K562 (cell line): ENCODE measurements at regions not wholly inside any gene's neighbourhood (a gene's known extent, or its start where the extent isn't known, plus 50 kb on each side); places are given as distances from the start of the nearest gene placed in this dataset.
"Not testable (repeated sequence)": the region's sequence is repeated elsewhere in the genome, so short reads cannot be mapped to it uniquely, and the experiment has no call there.

ENCODE experiments used
- ATAC-seq: fragments of 200-7000 bp; cut with Tn5 transposase; 3 replicates; pipeline ENCODE4 v1.9.1; 2020; ENCODE audit warnings: moderate library complexity
- BruUV-seq: library from RNA; stranded (reverse); fragments of 400-500 nt; replicated peaks from 2 replicates; lab custom pipeline; 2021; lab: Mats Ljungman, UMichigan
- CTCF ChIA-PET: fragments of 300-600 bp; formaldehyde crosslinking; extraction: SDS; loops from one replicate; lab custom pipeline; 2021; ENCODE audit warnings: low intra/inter-chr PET ratio; lab: Yijun Ruan, JAX
- POLR2A ChIA-PET: fragments of 300-600, 350-650 bp; sonication (Branson Sonifier 250); formaldehyde crosslinking; extraction: SDS; loops from one replicate; lab custom pipeline; 2021; ENCODE audit warnings: antibody characterized with exemption, inconsistent platforms; lab: Yijun Ruan, JAX
- DNase-seq, 4 experiments: peaks; one replicate each; pipeline versions ENCODE4 v3.0.0 to v3.0.0-alpha.2; 2011 to 2018; ENCODE audit warnings: low spot score in 3 of 4, mixed read lengths in 3 of 4; ENCODE audit errors: extremely low read depth in 1 of 4
- FAIRE-seq: peaks from 2 replicates; lab custom pipeline; 2011; peaks lifted over from hg19 to GRCh38; lab: Jason Lieb, UNC
- H2AFZ ChIP-seq: 2 replicates; pipeline ENCODE4 v1.6.0; 2011; ENCODE audit warnings: low read depth, low read length, control low read depth, inconsistent platforms
- H3K27ac ChIP-seq: fragments of 200-600 bp; 3 replicates; pipeline ENCODE4 v1.8.0; 2011; ENCODE audit warnings: low read depth, mild to moderate bottlenecking, control low read depth, inconsistent platforms, low read length, moderate library complexity, mixed read lengths; ENCODE audit errors: extremely low read depth
- H3K27me3 ChIP-seq, 2 experiments: fragments of 300-600 bp in 1 of 2; 2 replicates in 1 of 2; 3 replicates in 1 of 2; pipeline versions ENCODE4 v1.6.0 to v1.8.0; 2011; ENCODE audit warnings: inconsistent platforms in 2 of 2, low read length in 2 of 2, mild to moderate bottlenecking in 1 of 2, mixed read lengths in 1 of 2, moderate library complexity in 1 of 2; ENCODE audit not compliant: control insufficient read depth in 2 of 2, insufficient read depth in 2 of 2
- H3K36me3 ChIP-seq: fragments of 300-600 bp; 3 replicates; pipeline ENCODE4 v1.8.0; 2011; ENCODE audit warnings: mild to moderate bottlenecking, low read length, inconsistent platforms; ENCODE audit not compliant: control insufficient read depth, insufficient read depth
- H3K4me1 ChIP-seq, 2 experiments: fragments of 200-600 bp in 1 of 2; replicated peaks in 1 of 2; 2 replicates in 1 of 2; 3 replicates in 1 of 2; pipeline versions ENCODE4 v1.5.1 to v1.8.0; 2011; ENCODE audit warnings: inconsistent platforms in 2 of 2, low read length in 2 of 2, mild to moderate bottlenecking in 1 of 2, mixed read lengths in 1 of 2, moderate library complexity in 1 of 2; ENCODE audit not compliant: control insufficient read depth in 2 of 2, insufficient read depth in 2 of 2
- H3K4me2 ChIP-seq: 2 replicates; pipeline ENCODE4 v1.6.1; 2011; ENCODE audit warnings: low read length, control low read depth, inconsistent platforms, mixed read lengths; ENCODE audit not compliant: insufficient read depth
- H3K4me3 ChIP-seq: fragments of 200-600 bp; sonication (generic), shearing (Covaris generic); 2 replicates; pipeline ENCODE4 v1.5.1; 2016; ENCODE audit warnings: control low read depth, inconsistent platforms
- H3K79me2 ChIP-seq: fragments of 200-600 bp; 3 replicates; pipeline ENCODE4 v1.8.0; 2011; ENCODE audit warnings: low read length, inconsistent platforms; ENCODE audit not compliant: control insufficient read depth, insufficient read depth
- H3K9ac ChIP-seq, 2 experiments: 2 replicates each; pipeline versions ENCODE4 v1.6.0 to v1.6.1; 2011; ENCODE audit warnings: low read depth in 2 of 2, low read length in 2 of 2, control low read depth in 1 of 2, inconsistent platforms in 1 of 2, mild to moderate bottlenecking in 1 of 2, mixed read lengths in 1 of 2; ENCODE audit not compliant: insufficient read depth in 1 of 2
- H3K9me1 ChIP-seq: one replicate; pipeline ENCODE4 v1.6.0; 2011; ENCODE audit warnings: inconsistent platforms, mild to moderate bottlenecking, low read length, moderate library complexity; ENCODE audit not compliant: control insufficient read depth, insufficient read depth
- H3K9me3 ChIP-seq: replicated peaks from 2 replicates; pipeline ENCODE4 v1.5.1; 2011; ENCODE audit warnings: low read depth, low read length, inconsistent platforms; ENCODE audit not compliant: control insufficient read depth, insufficient read depth
- H4K20me1 ChIP-seq: replicated peaks from 2 replicates; pipeline ENCODE4 v1.6.1; 2011; ENCODE audit warnings: low read length, inconsistent platforms, mixed read lengths; ENCODE audit not compliant: control insufficient read depth, insufficient read depth
- WGBS: fragments of 100-300 bp; shearing (Covaris generic); methylation state at CpG from one replicate; pipeline ENCODE4 v1.1.6; 2016; ENCODE audit warnings: low coverage, mixed read lengths; ENCODE audit not compliant: insufficient coverage; ENCODE audit errors: missing lambda C conversion rate; 5-methylcytosine and 5-hydroxymethylcytosine counted together
- in situ Hi-C: fragments of 300-500 bp; cut with MboI; formaldehyde crosslinking; loops from 4 replicates; pipeline ENCODE4 v1.15.0; 2018; ENCODE audit warnings: inconsistent platforms, mixed read lengths
- intact Hi-C: fragments of 100-400 bp; cut with micrococcal nuclease; formaldehyde crosslinking; loops from 2 replicates; pipeline ENCODE4 v1.14.2; 2022

GRCh38 chr9:62843145-62843544 is 1653.3 kb downstream of the SPATA31A7 start:
- H3K36me3 ChIP-seq, FAIRE-seq, H3K9ac ChIP-seq, CTCF ChIA-PET, BruUV-seq, H3K4me1 ChIP-seq, H3K79me2 ChIP-seq, H3K27ac ChIP-seq, ATAC-seq, POLR2A ChIA-PET, H3K9me3 ChIP-seq, H4K20me1 ChIP-seq, intact Hi-C loops, DNase-seq, H3K4me2 ChIP-seq, H3K4me3 ChIP-seq, H2AFZ ChIP-seq, H3K9me1 ChIP-seq, H3K27me3 ChIP-seq: not testable (repeated sequence)
- 28% methylated on average over 9 of the region's 9 CpGs for WGBS
- in situ Hi-C loops = loop anchor here (10.0 kb wide), 1 partner anchor 932 kb away; no protein-coding TSS in a partner anchor

GRCh38 chr9:62843706-62844290 is 1654.0 kb downstream of the SPATA31A7 start:
- intact Hi-C loops = not testable (repeated sequence)

GRCh38 chr9:62844681-62845185 is 1654.9 kb downstream of the SPATA31A7 start:
- H3K9me3 ChIP-seq, FAIRE-seq, H3K27ac ChIP-seq, H3K4me2 ChIP-seq, H3K9me1 ChIP-seq, H3K79me2 ChIP-seq, H3K27me3 ChIP-seq, H3K4me3 ChIP-seq, H2AFZ ChIP-seq, BruUV-seq, DNase-seq, POLR2A ChIA-PET, CTCF ChIA-PET, H3K9ac ChIP-seq, intact Hi-C loops, H3K36me3 ChIP-seq, H3K4me1 ChIP-seq, H4K20me1 ChIP-seq: not testable (repeated sequence)
- in situ Hi-C loops = loop anchor here (10.0 kb wide), 1 partner anchor 930 kb away; no protein-coding TSS in a partner anchor
- 7% methylated on average over 23 of the region's 27 CpGs for WGBS
- peak; percentile 80 for ATAC-seq

More at GRCh38 chr9:62843706-62844290, 1654.0 kb downstream of the SPATA31A7 start:
- H3K4me2 ChIP-seq, H4K20me1 ChIP-seq, H3K4me3 ChIP-seq, H3K36me3 ChIP-seq, H3K27me3 ChIP-seq, H2AFZ ChIP-seq, H3K79me2 ChIP-seq, H3K9ac ChIP-seq, H3K9me1 ChIP-seq, POLR2A ChIA-PET, BruUV-seq, H3K4me1 ChIP-seq, H3K9me3 ChIP-seq, FAIRE-seq, DNase-seq, H3K27ac ChIP-seq, CTCF ChIA-PET: not testable (repeated sequence)
- peak; percentile 67 for ATAC-seq
- in situ Hi-C loops = loop anchor here (10.0 kb wide), 1 partner anchor 931 kb away; no protein-coding TSS in a partner anchor
- WGBS = 0% methylated on average over 1 of the region's 15 CpGs

DNA sequence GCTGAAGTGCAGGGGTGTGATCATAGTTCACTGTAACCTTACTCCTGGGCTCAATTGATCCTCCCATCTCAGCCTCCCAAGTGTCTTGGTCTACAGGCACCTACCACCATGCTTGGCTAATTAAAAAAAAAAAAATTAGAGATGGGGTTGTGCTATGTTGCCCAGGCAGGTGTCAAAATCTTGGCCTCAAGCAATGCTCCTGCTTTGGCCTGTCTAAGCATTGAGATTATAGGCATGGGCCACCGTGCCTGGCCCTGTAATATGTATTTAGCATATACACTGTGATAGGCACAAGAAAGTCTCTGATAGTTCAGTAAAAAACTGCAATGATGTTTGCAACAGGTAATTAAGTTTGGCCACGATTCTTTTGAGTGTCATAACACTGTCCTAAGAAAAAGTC is 1658.4 kb downstream of the SPATA31A7 start:
- in situ Hi-C loops = loop anchor here (10.0 kb wide), 1 partner anchor 927 kb away; no protein-coding TSS in a partner anchor
- DNase-seq, H3K79me2 ChIP-seq, H3K9me3 ChIP-seq, H3K27ac ChIP-seq, H3K4me3 ChIP-seq, H3K27me3 ChIP-seq, BruUV-seq, H4K20me1 ChIP-seq, CTCF ChIA-PET, H3K4me1 ChIP-seq, ATAC-seq, FAIRE-seq, H2AFZ ChIP-seq, H3K9ac ChIP-seq, POLR2A ChIA-PET, intact Hi-C loops, H3K36me3 ChIP-seq, H3K4me2 ChIP-seq, H3K9me1 ChIP-seq: not testable (repeated sequence)
- 0% methylated on average over 1 of the region's 2 CpGs for WGBS
